Spleen (tissue), 11 donors: ENCODE measurements at regions not wholly inside any gene's neighbourhood (a gene's known extent, or its start where the extent isn't known, plus 50 kb on each side); places are given as distances from the start of the nearest gene placed in this dataset.

ENCODE experiments used
- DNase-seq: peaks from one replicate; pipeline ENCODE4 v3.0.0-alpha.2; 2020
- H3K27ac ChIP-seq, 8 donors: fragments of 200-600 bp; sonication (generic) in 7 of 8; 1 replicate in 4 of 8; 2 replicates in 4 of 8; pipeline versions ENCODE4 v1.5.0 to v1.8.0; 2016 to 2021; ENCODE audit warnings: inconsistent platforms in 4 of 8, mild to moderate bottlenecking in 4 of 8, moderate library complexity in 1 of 8
- H3K27me3 ChIP-seq, 7 donors: fragments of 200-600 bp; sonication (generic) in 6 of 7; replicated peaks in 1 of 7; 1 replicate in 4 of 7; 2 replicates in 3 of 7; pipeline versions ENCODE4 v1.5.0 to v1.8.0; 2016 to 2021; ENCODE audit warnings: inconsistent platforms in 3 of 7, mild to moderate bottlenecking in 1 of 7
- H3K36me3 ChIP-seq, 6 donors: fragments of 200-600 bp; sonication (generic) in 5 of 6; 1 replicate in 4 of 6; 2 replicates in 2 of 6; pipeline versions ENCODE4 v1.5.0 to v1.8.0; 2016 to 2021; ENCODE audit warnings: inconsistent platforms in 2 of 6
- H3K4me1 ChIP-seq, 6 donors: fragments of 200-600 bp; sonication (generic) in 5 of 6; 1 replicate in 3 of 6; 2 replicates in 3 of 6; pipeline versions ENCODE4 v1.5.0 to v1.8.0; 2016 to 2021; ENCODE audit warnings: inconsistent platforms in 3 of 6
- H3K4me3 ChIP-seq, 8 donors: fragments of 200-600 bp; sonication (generic) in 7 of 8; 1 replicate in 4 of 8; 2 replicates in 4 of 8; pipeline versions ENCODE4 v1.5.0 to v1.8.0; 2016 to 2021; ENCODE audit warnings: inconsistent platforms in 4 of 8, mild to moderate bottlenecking in 4 of 8, moderate library complexity in 2 of 8
- H3K9me3 ChIP-seq, 8 donors: fragments of 200-600 bp; sonication (generic) in 7 of 8; 1 replicate in 4 of 8; 2 replicates in 4 of 8; pipeline versions ENCODE4 v1.5.0 to v1.8.0; 2016 to 2021; ENCODE audit warnings: inconsistent platforms in 4 of 8
- CTCF ChIP-seq, 11 experiments: fragments of 200-600 bp in 7 of 11; fragments of 450-650 bp in 4 of 11; sonication (generic) in 4 of 11; IDR thresholded peaks in 8 of 11; conservative IDR thresholded peaks in 3 of 11; 1 replicate in 7 of 11; 2 replicates in 4 of 11; pipeline versions ENCODE4 v1.4.0 to v1.8.0; 2016 to 2021; ENCODE audit warnings: antibody characterized with exemption in 11 of 11, inconsistent platforms in 4 of 11, mild to moderate bottlenecking in 1 of 11
- POLR2A ChIP-seq, 3 donors: fragments of 450-650 bp; IDR thresholded peaks; one replicate each; pipeline ENCODE4 v1.5.1; 2017; ENCODE audit warnings: antibody characterized with exemption in 3 of 3, mild to moderate bottlenecking in 1 of 3
- POLR2AphosphoS5 ChIP-seq, 3 donors: sonication (generic); formaldehyde crosslinking; IDR thresholded peaks; one replicate each; pipeline ENCODE4 v1.5.1; 2017; ENCODE audit warnings: antibody characterized with exemption in 3 of 3
- WGBS, 5 donors: extraction: QIAGEN DNeasy Blood & Tissue Kit in 3 of 5; methylation state at CpG; one replicate each; pipeline versions ENCODE4 v1.1.5 to v1.1.7; 2013 to 2018; 5-methylcytosine and 5-hydroxymethylcytosine counted together
- intact Hi-C: fragments of 100-400 bp; cut with DNase I; formaldehyde crosslinking; loops from one replicate; pipeline ENCODE4 v1.15.0; 2023; ENCODE audit warnings: low total_unique reads
- donor health status: healthy with polysubstance abuse.
- donor health status: DM: no; HTN: no; CAD: no; lungs with moderate emphysema.
- donor health status: DM: no; HTN: no; CAD: no.
- donor health status: Bipolar disorder and iron deficiency.
- donor health status: healthy.
- donor health status: DM: no; HTN: no; CAD: no.
- donor health status: DM: yes; HTN: yes; CAD: no.

- no peaks in the 10 kb centered on the region for H3K27me3 ChIP-seq
- H3K4me3 ChIP-seq = no peak overlapping the region
- H3K9me3 ChIP-seq = peaks cover 0 to 3% (median 0%) of the 10 kb centered on the region in 8 donors
- intact Hi-C loops = no loop called here
- 72 to 89% (median 84%) methylated on average over 8 of the region's 8 CpGs for WGBS, 5 donors
- H3K27ac ChIP-seq = no peak overlapping the region
- no peaks in the 10 kb centered on the region for H3K36me3 ChIP-seq
- no peaks in the 10 kb centered on the region for H3K4me1 ChIP-seq
- no peak for DNase-seq
- no peak for TF ChIP-seq CTCF (IDR thresholded peaks at IDR 0.05 in 8 of 11, conservative IDR thresholded peaks at IDR 0.05 in 3 of 11)
- TF ChIP-seq POLR2AphosphoS5 (IDR thresholded peaks at IDR 0.05) = no peak
- no peak for TF ChIP-seq POLR2A (IDR thresholded peaks at IDR 0.05)
Measured at GRCh38 chr5:30050056-30050815, 1143.2 kb upstream of the CDH6 start.

- TF ChIP-seq CTCF (IDR thresholded peaks at IDR 0.05 in 8 of 11, conservative IDR thresholded peaks at IDR 0.05 in 3 of 11) (no peak), POLR2A (IDR thresholded peaks at IDR 0.05) (no peak), POLR2AphosphoS5 (IDR thresholded peaks at IDR 0.05) (no peak)
- peak; percentile 56 for DNase-seq
- intact Hi-C loops = no loop called here
- 80 to 93% (median 85%) methylated on average over 7 to 10 of the region's 10 CpGs for WGBS, 5 donors
- H3K36me3 ChIP-seq = no peaks in the 10 kb centered on the region
- H3K4me1 ChIP-seq = no peaks in the 10 kb centered on the region
- no peak overlapping the region for H3K27ac ChIP-seq
- H3K27me3 ChIP-seq = no peaks in the 10 kb centered on the region
- no peak overlapping the region for H3K4me3 ChIP-seq
- no peaks in the 10 kb centered on the region for H3K9me3 ChIP-seq
Measured at GRCh38 chr5:30042677-30043076, 1150.8 kb upstream of the CDH6 start.

GRCh38 chr5:30041831-30042385, 1151.6 kb upstream of the CDH6 start:
- Histone ChIP-seq H3K27ac (no peak overlapping the region), H3K9me3 (no peaks in the 10 kb centered on the region), H3K4me3 (no peak overlapping the region), H3K4me1 (no peaks in the 10 kb centered on the region), H3K27me3 (no peaks in the 10 kb centered on the region), H3K36me3 (no peaks in the 10 kb centered on the region)
- no peak for DNase-seq
- 48 to 82% (median 73%) methylated on average over 3 to 7 of the region's 7 CpGs for WGBS, 5 donors
- intact Hi-C loops = no loop called here
- TF ChIP-seq CTCF (IDR thresholded peaks at IDR 0.05 in 8 of 11, conservative IDR thresholded peaks at IDR 0.05 in 3 of 11) (no peak), POLR2A (IDR thresholded peaks at IDR 0.05) (no peak), POLR2AphosphoS5 (IDR thresholded peaks at IDR 0.05) (no peak)

- Histone ChIP-seq H3K4me1 (no peaks in the 10 kb centered on the region), H3K4me3 (no peak overlapping the region), H3K9me3 (peaks cover 0 to under 1% (median 0%) of the 10 kb centered on the region in 8 donors), H3K36me3 (no peaks in the 10 kb centered on the region), H3K27me3 (no peaks in the 10 kb centered on the region), H3K27ac (no peak overlapping the region)
- no peak for TF ChIP-seq POLR2A (IDR thresholded peaks at IDR 0.05)
- no peak for TF ChIP-seq POLR2AphosphoS5 (IDR thresholded peaks at IDR 0.05)
- TF ChIP-seq CTCF (IDR thresholded peaks at IDR 0.05 in 8 of 11, conservative IDR thresholded peaks at IDR 0.05 in 3 of 11) = no peak
- WGBS, 5 donors = 85 to 91% (median 89%) methylated on average over 3 of the region's 3 CpGs
- DNase-seq = no peak
- intact Hi-C loops = no loop called here
Measured at GRCh38 chr5:30041291-30041690, 1152.2 kb upstream of the CDH6 start.
